Cardiac fibroblast (primary cell): ENCODE measurements at regions not wholly inside any gene's neighbourhood (a gene's known extent, or its start where the extent isn't known, plus 50 kb on each side); places are given as distances from the start of the nearest gene placed in this dataset.

ENCODE experiments used
- DNase-seq, 2 donors: peaks; one replicate each; pipeline versions ENCODE4 v3.0.0 to v3.0.0-alpha.2; 2010; ENCODE audit warnings: low read depth in 2 of 2
- H3K4me3 ChIP-seq, 2 donors: replicated peaks in 1 of 2; 1 replicate in 1 of 2; 2 replicates in 1 of 2; pipeline ENCODE4 v1.5.1; 2011; ENCODE audit warnings: low read depth in 2 of 2, low read length in 2 of 2, mild to moderate bottlenecking in 2 of 2, moderate library complexity in 1 of 2
- TF ChIP-seq, protein P1 (sequence below): IDR thresholded peaks from one replicate; pipeline ENCODE4 v1.5.1; 2011; ENCODE audit warnings: low read depth, mild to moderate bottlenecking, low read length, inconsistent platforms

DNA sequence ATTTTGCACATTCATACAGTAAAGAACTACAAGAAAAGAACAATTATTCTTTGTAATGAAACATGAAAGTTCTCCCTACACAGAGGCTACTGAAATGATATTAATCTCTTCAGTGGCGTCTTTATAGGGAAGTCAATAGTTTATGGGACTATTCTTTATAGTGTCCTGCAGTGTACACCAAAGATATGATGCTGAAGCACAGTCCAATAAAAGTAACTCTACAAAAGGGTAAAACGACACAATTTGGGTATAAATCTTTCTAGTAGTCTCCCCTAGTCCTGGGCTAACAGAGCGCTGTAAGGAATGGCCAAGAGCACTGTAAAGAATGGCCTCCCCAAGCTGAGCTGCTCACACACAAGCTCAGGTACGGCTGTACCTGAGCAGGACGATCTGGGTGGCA lies 101.1 kb upstream of the FUNDC1 start:
- no peak overlapping the region for H3K4me3 ChIP-seq
- DNase-seq = no peak
- TF ChIP-seq, protein P1, sequence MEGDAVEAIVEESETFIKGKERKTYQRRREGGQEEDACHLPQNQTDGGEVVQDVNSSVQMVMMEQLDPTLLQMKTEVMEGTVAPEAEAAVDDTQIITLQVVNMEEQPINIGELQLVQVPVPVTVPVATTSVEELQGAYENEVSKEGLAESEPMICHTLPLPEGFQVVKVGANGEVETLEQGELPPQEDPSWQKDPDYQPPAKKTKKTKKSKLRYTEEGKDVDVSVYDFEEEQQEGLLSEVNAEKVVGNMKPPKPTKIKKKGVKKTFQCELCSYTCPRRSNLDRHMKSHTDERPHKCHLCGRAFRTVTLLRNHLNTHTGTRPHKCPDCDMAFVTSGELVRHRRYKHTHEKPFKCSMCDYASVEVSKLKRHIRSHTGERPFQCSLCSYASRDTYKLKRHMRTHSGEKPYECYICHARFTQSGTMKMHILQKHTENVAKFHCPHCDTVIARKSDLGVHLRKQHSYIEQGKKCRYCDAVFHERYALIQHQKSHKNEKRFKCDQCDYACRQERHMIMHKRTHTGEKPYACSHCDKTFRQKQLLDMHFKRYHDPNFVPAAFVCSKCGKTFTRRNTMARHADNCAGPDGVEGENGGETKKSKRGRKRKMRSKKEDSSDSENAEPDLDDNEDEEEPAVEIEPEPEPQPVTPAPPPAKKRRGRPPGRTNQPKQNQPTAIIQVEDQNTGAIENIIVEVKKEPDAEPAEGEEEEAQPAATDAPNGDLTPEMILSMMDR = no peak

DNA sequence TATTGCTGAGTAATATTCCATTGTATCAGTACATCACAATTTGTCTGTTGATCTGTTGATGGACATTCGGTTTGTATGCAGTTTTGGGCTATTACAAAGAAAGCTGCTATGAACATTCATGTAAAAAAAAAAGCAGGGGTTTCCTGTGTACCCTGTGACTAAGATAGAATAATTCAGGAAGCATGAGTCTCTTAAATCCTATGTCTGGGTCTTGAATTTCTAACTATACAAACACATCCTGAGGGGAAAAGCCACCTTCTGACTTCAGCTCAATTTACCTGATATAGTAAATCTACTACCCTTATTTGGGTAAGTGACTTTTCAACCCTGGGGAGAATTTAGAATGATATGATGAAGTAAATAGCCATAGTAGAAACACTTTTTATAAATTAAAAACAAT lies 94.6 kb upstream of the FUNDC1 start:
- no peak for DNase-seq
- H3K4me3 ChIP-seq = no peak overlapping the region
- TF ChIP-seq, protein P1 = no peak

DNA sequence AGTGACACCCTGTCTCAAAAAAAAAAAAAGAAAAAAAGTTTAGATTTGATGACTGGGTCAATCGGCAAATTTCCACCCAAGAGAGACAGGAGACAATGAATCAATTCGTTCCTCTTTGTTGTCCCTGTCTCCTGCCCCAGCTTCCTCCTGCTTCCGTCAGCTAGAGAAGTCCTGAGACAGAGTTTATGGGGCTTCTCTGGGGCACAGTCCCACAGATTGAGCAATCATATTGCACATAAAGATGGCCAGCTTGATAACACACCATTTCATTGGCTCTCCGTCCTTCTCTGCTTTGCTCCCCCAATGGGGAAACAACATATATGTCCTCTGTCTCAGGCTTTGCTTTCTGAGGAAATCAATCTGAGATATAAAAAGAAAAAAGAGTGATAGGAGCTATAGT lies 78.4 kb upstream of the FUNDC1 start:
- H3K4me3 ChIP-seq = no peak overlapping the region
- TF ChIP-seq, protein P1 = no peak
- DNase-seq = no peak

DNA sequence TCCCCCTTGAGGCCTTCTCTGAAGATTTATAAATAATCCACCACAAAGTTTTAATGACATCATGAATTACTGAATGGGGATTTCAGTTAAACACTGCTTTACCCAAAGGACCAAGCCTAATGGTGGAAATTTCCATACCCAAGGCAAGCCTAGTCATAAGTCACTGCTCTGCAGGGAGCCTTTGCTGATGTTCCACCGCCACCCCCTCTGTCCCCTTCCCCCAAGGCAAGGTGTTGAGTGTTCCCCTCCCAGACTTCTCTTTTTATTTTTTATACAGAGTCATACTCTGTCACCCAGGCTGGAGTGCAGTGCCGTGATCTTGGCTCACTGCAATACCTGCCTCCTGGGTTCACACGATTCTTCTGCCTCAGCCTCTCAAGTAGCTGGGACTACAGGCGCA lies 76.4 kb upstream of the FUNDC1 start:
- no peak overlapping the region for H3K4me3 ChIP-seq
- TF ChIP-seq, protein P1 = no peak
- no peak for DNase-seq

DNA sequence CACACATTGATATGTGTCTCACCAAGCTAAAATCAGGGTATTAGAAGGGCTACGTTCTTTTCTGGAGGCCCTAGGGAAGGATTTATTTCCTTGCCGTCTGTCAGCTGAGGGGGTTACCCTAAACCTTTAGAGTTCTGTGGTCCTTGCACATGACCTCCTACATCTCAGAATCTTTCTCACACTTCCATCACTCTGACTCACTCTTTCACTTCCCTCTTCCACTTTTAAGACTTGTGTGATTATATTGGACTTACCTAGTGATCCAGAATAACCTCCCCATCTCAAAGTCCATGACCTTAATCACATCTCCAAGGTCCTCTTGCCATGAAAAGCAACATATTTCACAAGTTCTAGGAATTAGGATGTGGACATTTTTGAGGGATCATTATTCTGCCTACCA lies 53.6 kb upstream of the FUNDC1 start:
- TF ChIP-seq, protein P1 = no peak
- H3K4me3 ChIP-seq = no peak overlapping the region
- no peak for DNase-seq
